HEK293T (cell line): ENCODE measurements at regions not wholly inside any gene's neighbourhood (a gene's known extent, or its start where the extent isn't known, plus 50 kb on each side); places are given as distances from the start of the nearest gene placed in this dataset.

Experiments used
- ARNT ChIP-seq: fragments of 450-650 bp; IDR thresholded peaks from 2 replicates; pipeline ENCODE4 v1.6.1; 2017; ENCODE audit warnings: mild to moderate bottlenecking
- BHLHE40 ChIP-seq: fragments of 450-650 bp; IDR thresholded peaks from 2 replicates; pipeline ENCODE4 v1.6.1; 2016; ENCODE audit warnings: mild to moderate bottlenecking, moderate library complexity, borderline replicate concordance
- CTBP1 ChIP-seq: fragments of 450-650 bp; IDR thresholded peaks from 2 replicates; pipeline ENCODE4 v1.6.1; 2016; ENCODE audit warnings: borderline replicate concordance
- ELF4 ChIP-seq: fragments of 450-650 bp; IDR thresholded peaks from 2 replicates; pipeline ENCODE4 v1.6.1; 2017; ENCODE audit warnings: antibody characterized with exemption
- FOXA1 ChIP-seq: fragments of 450-650 bp; IDR thresholded peaks from 2 replicates; pipeline ENCODE4 v1.6.1; 2016; ENCODE audit warnings: mild to moderate bottlenecking
- FOXK2 ChIP-seq: fragments of 450-650 bp; IDR thresholded peaks from 2 replicates; pipeline ENCODE4 v1.6.1; 2016; ENCODE audit warnings: mild to moderate bottlenecking
- HDGF ChIP-seq: fragments of 450-650 bp; IDR thresholded peaks from 2 replicates; pipeline ENCODE4 v1.6.1; 2017; ENCODE audit warnings: antibody characterized with exemption, borderline replicate concordance
- L3MBTL2 ChIP-seq: fragments of 450-650 bp; conservative IDR thresholded peaks from 2 replicates; pipeline ENCODE4 v1.6.1; 2016; ENCODE audit warnings: mild to moderate bottlenecking
- NFRKB ChIP-seq: fragments of 450-650 bp; IDR thresholded peaks from 2 replicates; pipeline ENCODE4 v1.6.1; 2016; ENCODE audit warnings: mild to moderate bottlenecking, moderate library complexity
- PKNOX1 ChIP-seq: fragments of 450-650 bp; IDR thresholded peaks from 2 replicates; pipeline ENCODE4 v1.6.1; 2016
- SP1 ChIP-seq: fragments of 450-650 bp; IDR thresholded peaks from 2 replicates; pipeline ENCODE4 v1.6.1; 2017
- TARDBP ChIP-seq: fragments of 450-650 bp; IDR thresholded peaks from 2 replicates; pipeline ENCODE4 v1.6.1; 2016
- ZNF384 ChIP-seq: fragments of 450-650 bp; IDR thresholded peaks from 2 replicates; pipeline ENCODE4 v1.6.1; 2016

DNA sequence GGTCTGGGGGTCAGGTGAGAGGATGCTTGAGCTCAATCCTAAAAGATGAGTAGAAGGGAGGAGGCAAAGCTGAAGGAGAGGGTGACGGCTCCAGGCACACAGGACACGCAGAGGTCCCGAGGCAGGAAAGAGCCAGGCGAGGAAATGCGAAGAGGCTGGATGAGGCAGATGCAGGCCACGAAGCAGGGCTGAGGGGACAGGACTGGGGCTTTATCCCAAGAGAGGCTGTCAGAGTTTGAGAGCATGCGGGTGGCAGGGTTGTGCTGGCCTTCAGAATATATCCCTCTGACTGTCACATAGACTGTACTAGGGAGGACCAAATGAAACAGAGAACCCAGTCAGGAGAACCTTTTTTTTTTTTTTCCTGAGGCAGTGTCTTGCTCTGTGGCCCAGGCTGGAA, 100.2 kb downstream of the RMI2 start:
- no peak for TF ChIP-seq NFRKB
- no peak for TF ChIP-seq PKNOX1
- TF ChIP-seq SP1 = no peak
- no peak for TF ChIP-seq CTBP1
- no peak for TF ChIP-seq HDGF
- TF ChIP-seq BHLHE40 = no peak
- no peak for TF ChIP-seq TARDBP
- TF ChIP-seq ZNF384 = no peak
- TF ChIP-seq ARNT = no peak
- TF ChIP-seq FOXA1 = no peak
- TF ChIP-seq L3MBTL2 = no peak
- no peak for TF ChIP-seq ELF4
- TF ChIP-seq FOXK2 = no peak
